HT1080 (cell line): ENCODE measurements at regions not wholly inside any gene's neighbourhood (a gene's known extent, or its start where the extent isn't known, plus 50 kb on each side); places are given as distances from the start of the nearest gene placed in this dataset.
A peak's percentile ranks its signal among the peaks of the same experiment; 100 is the strongest.
"Not testable (repeated sequence)": the region's sequence is repeated elsewhere in the genome, so short reads cannot be mapped to it uniquely, and the experiment has no call there.

ENCODE experiments used
- DNase-seq: peaks from one replicate; pipeline ENCODE4 v3.0.0-alpha.2; 2015; ENCODE audit warnings: low read depth

DNA sequence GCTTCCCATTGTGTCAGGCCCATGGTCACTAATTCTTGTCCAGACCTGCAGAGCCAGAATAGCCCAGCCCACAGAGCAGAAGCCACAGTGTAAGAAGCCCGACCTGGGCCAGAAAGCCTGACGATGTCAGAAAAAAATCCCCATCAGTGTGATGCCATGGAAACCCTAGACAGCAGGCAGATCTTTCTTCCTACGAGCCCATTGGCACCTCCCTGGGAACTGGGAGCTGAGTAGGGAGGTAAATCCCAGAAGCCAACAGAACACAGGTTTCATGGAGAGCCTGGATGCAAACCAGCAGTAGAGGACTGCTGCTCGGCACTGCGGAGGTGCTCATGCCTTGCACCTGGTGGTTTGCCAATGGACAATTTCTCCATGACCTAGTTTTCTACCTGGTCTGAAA is 82.2 kb upstream of the SLC22A16 start:
- no peak for DNase-seq

GRCh38 chr6:110557199-110557598 is 80.8 kb upstream of the SLC22A16 start:
- DNase-seq = no peak

- DNase-seq = no peak
These were observed 80.1 kb upstream of the SLC22A16 start for GRCh38 chr6:110556317-110557110.

DNA sequence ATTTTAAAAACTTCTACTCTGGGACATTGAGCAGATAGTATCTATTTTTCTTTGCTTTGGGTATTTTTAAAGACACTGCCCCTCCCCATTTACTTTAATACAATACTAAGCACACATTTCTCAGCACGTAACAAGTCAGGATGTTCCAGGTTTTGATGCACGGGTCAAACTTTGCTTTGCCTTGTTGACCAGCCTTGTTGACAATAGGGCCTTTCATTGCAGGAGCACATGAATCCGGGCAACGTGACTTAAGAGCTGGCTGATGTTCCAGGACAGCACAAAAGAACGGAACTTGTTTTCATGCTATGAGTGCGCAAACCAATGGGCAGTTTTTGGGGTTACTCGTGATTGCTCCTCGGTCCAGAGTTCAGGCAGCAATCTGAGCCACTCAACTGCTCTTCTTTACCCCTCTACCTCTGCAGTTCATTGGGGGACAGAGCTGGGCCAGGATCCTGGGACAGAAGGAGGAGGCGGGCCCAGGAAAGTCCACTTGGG is 78.6 kb upstream of the SLC22A16 start:
- DNase-seq = no peak

GRCh38 chr6:110554441-110554840 is 78.0 kb upstream of the SLC22A16 start:
- DNase-seq = no peak

DNA sequence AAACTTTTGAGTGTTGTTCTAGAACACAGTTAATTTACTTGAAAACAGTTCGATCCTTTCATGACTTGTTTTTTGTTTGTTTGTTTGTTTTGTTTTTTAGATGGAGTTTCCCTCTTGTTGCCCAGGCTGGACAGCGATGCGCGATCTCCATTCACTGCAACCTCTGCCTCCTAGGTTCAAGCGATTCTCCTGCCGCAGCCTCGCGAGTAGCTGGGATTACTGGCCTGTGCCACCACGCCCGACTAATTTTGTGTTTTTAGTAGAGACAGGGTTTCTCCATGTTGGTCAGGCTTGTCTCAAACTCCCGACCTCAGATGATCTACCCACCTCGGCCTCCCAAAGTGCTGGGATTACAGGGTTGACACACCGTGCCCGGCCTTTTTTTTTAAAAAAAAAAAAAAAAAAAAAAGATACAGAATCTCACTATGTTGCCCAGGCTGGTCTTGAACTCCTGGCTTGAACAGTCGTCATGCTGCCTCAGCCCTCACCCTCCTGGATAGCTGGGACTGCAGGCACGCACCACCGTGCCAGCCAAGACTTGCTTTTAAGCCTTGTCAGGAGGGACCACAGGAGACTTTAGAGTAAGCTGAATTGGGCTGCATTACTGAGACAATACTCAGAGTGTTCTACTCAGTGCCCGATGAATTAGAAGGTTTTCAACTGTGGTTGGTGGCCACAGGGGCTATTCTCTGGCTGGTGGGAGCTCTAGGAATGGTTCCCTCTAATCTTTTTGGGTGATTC is 76.7 kb upstream of the SLC22A16 start:
- DNase-seq = no peak

DNA sequence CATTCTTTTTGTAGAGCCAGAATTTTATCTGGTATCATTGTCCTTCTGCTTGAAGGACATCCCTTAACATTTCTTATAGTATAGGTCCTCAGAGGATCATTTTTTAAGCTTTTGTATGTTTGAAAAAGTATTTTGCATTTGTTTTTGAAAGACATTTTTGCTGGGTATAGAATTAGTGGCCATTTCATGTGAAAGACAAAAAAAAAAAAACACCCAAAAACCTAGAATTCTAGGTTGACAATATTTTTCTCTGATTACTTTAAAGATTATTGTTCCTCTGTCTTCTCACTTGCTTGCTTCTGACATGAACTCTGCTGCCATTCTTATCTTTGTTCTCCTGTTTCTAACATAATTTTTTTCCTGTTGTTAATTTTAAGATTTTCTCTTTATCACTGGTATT is 75.7 kb upstream of the SLC22A16 start:
- no peak for DNase-seq

GRCh38 chr6:110551088-110551487 is 74.7 kb upstream of the SLC22A16 start:
- DNase-seq = no peak

DNA sequence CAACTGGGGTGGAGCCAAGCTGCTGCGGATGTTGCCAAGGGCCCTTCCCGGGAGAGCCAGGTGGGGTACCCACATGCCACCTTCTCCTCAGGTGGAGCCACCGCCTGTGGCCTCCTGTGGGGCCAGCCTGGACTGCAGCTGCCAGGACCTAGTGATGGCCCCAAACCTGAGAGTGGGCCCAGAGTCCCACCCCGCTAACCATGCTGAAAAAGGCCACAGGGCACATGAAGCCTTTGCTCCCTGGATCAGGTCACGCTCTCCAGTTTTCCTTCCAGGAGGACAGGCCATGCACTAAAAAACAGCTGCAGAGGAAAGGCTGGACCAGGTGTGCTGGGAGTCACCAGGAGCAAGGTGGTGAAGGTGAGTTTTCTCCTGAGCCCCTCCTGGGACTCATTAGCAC is 73.9 kb upstream of the SLC22A16 start:
- DNase-seq = no peak

- DNase-seq = no peak
These were observed 72.9 kb upstream of the SLC22A16 start for GRCh38 chr6:110549277-110549676.

GRCh38 chr6:110548110-110548847 is 71.9 kb upstream of the SLC22A16 start:
- DNase-seq = no peak

- DNase-seq = peak; percentile 92
These were observed 71.0 kb upstream of the SLC22A16 start for GRCh38 chr6:110547266-110547964.

GRCh38 chr6:110545081-110545872 is 68.9 kb upstream of the SLC22A16 start:
- no peak for DNase-seq

DNA sequence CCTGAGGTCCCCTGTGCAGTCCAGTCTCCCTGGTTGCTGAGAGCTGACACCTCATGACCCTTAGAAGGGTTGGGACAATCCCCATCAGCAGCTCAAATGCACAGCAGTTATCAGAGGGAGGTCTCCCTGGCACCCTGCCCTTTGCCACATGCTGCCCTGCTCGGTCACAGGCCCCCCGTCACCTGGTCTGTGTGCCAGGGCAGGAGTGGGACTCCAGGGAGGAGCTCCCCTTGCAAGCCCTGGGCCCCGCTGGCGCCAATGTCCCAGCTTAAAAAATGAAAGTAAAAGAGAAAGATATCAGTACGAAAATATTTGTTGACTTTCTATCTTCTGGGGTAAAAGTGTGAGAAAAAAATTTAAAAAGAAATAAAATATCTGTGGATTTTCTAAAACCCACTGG is 68.1 kb upstream of the SLC22A16 start:
- DNase-seq = no peak

- no peak for DNase-seq
These were observed 66.7 kb upstream of the SLC22A16 start for GRCh38 chr6:110543106-110543505.

GRCh38 chr6:110542311-110543024 is 66.1 kb upstream of the SLC22A16 start:
- DNase-seq = no peak

- DNase-seq = no peak
These were observed 65.4 kb upstream of the SLC22A16 start for GRCh38 chr6:110541701-110542309.

GRCh38 chr6:110539277-110540019 is 63.0 kb upstream of the SLC22A16 start:
- DNase-seq = not testable (repeated sequence)
